HG03103 (cell line): ENCODE measurements at regions not wholly inside any gene's neighbourhood (a gene's known extent, or its start where the extent isn't known, plus 50 kb on each side); places are given as distances from the start of the nearest gene placed in this dataset.

ENCODE experiments used
- ATAC-seq: cut with Tn5 transposase; IDR thresholded peaks from one replicate; pipeline ENCODE4 v1.9.1; 2021; ENCODE audit warnings: low read depth; ENCODE audit not compliant: unreplicated experiment

GRCh38 chr21:41596241-41596925 is 88.4 kb upstream of the TMPRSS2 start:
- no peak for ATAC-seq

GRCh38 chr21:41594268-41594667 is 86.3 kb upstream of the TMPRSS2 start:
- no peak for ATAC-seq

- no peak for ATAC-seq
Observed at GRCh38 chr21:41593760-41594138, 85.8 kb upstream of the TMPRSS2 start.

- no peak for ATAC-seq
Observed at GRCh38 chr21:41593051-41593759, 85.2 kb upstream of the TMPRSS2 start.

- ATAC-seq, result no peak
Observed at GRCh38 chr21:41589620-41590175, 81.7 kb upstream of the TMPRSS2 start.

- no peak for ATAC-seq
Observed at GRCh38 chr21:41589131-41589530, 81.2 kb upstream of the TMPRSS2 start.

- ATAC-seq, result no peak
Observed at GRCh38 chr21:41585199-41585994, 77.4 kb upstream of the TMPRSS2 start.

GRCh38 chr21:41584603-41585176 is 76.7 kb upstream of the TMPRSS2 start:
- ATAC-seq, result no peak

GRCh38 chr21:41583274-41583790 is 75.4 kb upstream of the TMPRSS2 start:
- no peak for ATAC-seq

- ATAC-seq, result no peak
Observed at GRCh38 chr21:41582866-41583265, 74.9 kb upstream of the TMPRSS2 start.

GRCh38 chr21:41582298-41582840 is 74.4 kb upstream of the TMPRSS2 start:
- no peak for ATAC-seq

- no peak for ATAC-seq
Observed at GRCh38 chr21:41581592-41582228, 73.8 kb upstream of the TMPRSS2 start.

GRCh38 chr21:41580758-41581554 is 73.0 kb upstream of the TMPRSS2 start:
- ATAC-seq, result no peak

- ATAC-seq, result no peak
Observed at GRCh38 chr21:41579692-41580091, 71.7 kb upstream of the TMPRSS2 start.

GRCh38 chr21:41578716-41579115 is 70.8 kb upstream of the TMPRSS2 start:
- ATAC-seq, result no peak

GRCh38 chr21:41578083-41578482 is 70.1 kb upstream of the TMPRSS2 start:
- ATAC-seq, result no peak

- no peak for ATAC-seq
Observed at GRCh38 chr21:41576013-41576615, 68.2 kb upstream of the TMPRSS2 start.

- no peak for ATAC-seq
Observed at GRCh38 chr21:41573902-41574690, 66.1 kb upstream of the TMPRSS2 start.
